ENCODE measurements at regions not wholly inside any gene's neighbourhood (a gene's known extent, or its start where the extent isn't known, plus 50 kb on each side); places are given as distances from the start of the nearest gene placed in this dataset.

DNA sequence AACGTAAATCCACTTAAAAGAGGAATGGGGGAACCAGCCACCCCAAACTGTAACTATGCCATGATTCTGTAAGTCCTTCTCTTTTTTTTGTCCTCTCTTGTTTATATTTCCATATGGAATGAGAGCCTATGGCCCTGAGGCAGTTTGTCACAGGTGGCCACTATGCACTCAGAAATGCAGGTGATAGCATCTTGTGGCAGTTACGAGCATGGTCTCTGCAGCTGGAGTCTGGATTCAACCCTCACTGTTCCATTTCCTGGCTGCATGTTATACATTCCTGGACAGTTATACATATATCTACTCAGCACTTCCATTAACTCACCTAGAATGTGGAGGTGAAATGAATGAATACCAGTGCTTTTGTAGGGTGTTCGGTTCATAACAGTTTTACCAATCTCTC, 291.5 kb upstream of the FANCL start:
- TF ChIP-seq, protein P1, sequence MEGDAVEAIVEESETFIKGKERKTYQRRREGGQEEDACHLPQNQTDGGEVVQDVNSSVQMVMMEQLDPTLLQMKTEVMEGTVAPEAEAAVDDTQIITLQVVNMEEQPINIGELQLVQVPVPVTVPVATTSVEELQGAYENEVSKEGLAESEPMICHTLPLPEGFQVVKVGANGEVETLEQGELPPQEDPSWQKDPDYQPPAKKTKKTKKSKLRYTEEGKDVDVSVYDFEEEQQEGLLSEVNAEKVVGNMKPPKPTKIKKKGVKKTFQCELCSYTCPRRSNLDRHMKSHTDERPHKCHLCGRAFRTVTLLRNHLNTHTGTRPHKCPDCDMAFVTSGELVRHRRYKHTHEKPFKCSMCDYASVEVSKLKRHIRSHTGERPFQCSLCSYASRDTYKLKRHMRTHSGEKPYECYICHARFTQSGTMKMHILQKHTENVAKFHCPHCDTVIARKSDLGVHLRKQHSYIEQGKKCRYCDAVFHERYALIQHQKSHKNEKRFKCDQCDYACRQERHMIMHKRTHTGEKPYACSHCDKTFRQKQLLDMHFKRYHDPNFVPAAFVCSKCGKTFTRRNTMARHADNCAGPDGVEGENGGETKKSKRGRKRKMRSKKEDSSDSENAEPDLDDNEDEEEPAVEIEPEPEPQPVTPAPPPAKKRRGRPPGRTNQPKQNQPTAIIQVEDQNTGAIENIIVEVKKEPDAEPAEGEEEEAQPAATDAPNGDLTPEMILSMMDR (IDR thresholded peaks at IDR 0.05; ENCODE audit: low read length): no peak
- TF ChIP-seq EZH2 (IDR thresholded peaks at IDR 0.05; ENCODE audit: borderline replicate concordance, low read length): no peak

All from OCI-LY1 (cell line).